Stimulated activated CD8-positive, alpha-beta memory T cell treated with anti-CD3 and anti-CD28 coated beads, Interleukin-7, amount 100 ng/mL, for 24 hours (primary cell): ENCODE measurements at regions not wholly inside any gene's neighbourhood (a gene's known extent, or its start where the extent isn't known, plus 50 kb on each side); places are given as distances from the start of the nearest gene placed in this dataset.

Experiments used
- DNase-seq: peaks from one replicate; pipeline ENCODE4 v3.0.0-alpha.2; 2020; ENCODE audit warnings: low read depth

- no peak for DNase-seq
Measured at GRCh38 chr3:177536873-177537272, 339.6 kb upstream of the TBL1XR1 start.

- DNase-seq = no peak
Measured at GRCh38 chr3:177537612-177538011, 340.3 kb upstream of the TBL1XR1 start.

GRCh38 chr3:177538048-177538749 lies 340.9 kb upstream of the TBL1XR1 start:
- no peak for DNase-seq

DNA sequence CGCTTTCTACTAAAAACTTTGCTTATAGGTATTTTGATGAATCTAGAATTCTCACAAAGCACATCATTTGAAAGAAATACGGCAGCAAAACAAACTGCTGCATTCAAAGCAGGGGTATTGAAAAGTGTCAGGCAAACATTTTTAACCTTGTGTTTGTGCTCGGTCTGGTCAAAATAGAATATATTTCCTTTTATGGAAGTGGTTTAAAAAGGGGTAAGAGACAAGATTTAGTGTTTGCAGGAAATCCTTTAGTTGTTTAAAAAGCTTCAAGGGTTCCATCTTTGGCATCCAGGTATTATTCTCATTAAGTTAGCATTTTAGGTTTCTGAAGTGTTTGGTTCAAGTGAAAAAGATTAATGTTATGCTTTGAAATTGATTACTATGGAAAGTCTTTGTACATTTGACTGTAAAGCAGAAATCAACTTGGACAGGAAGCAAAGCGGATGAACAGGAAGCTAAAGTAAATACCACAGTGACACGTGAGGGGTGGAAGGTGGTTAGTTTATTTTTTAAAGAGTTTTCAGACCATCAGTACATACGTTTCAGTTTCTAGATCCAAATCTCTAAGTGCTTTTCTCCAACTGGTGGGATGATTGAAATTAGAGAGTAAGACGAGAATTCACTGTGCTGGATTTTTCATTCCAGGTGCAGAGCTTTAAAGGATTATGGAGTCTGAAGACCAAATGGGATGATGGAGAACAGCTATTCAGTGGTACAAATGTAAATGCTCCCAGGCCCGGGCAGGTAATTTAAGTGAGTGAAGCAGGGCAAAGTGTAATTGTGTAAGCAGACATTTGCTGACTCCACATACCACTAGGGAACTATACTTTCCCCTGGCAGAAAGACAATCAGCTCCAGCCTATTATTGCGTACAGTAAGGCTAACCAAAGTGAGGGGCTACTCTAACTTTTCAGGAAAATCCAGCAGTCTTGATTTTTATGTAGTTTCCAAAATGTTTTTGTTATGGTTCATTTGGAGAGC lies 341.8 kb upstream of the TBL1XR1 start:
- DNase-seq = no peak

GRCh38 chr3:177541541-177541940 lies 344.3 kb upstream of the TBL1XR1 start:
- DNase-seq = no peak

DNA sequence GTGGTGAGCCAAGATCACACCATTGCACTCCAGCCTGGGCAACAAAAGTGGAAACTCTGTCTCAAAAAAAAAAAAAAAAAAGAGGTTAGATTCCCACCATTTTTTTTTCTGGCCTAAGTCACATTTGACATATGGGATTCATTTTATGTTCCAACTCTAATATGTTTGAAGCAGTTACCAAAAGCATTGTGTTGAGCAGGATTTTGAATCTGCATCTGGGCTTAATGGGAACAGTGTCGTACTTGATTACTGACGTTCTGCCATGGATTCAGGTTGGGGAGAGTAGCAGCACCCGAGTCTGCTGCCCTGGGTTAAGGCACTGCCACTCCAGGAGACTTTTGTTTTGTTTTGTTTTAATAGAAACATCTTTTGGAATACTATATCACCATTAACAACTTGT lies 348.7 kb upstream of the TBL1XR1 start:
- DNase-seq = no peak

DNA sequence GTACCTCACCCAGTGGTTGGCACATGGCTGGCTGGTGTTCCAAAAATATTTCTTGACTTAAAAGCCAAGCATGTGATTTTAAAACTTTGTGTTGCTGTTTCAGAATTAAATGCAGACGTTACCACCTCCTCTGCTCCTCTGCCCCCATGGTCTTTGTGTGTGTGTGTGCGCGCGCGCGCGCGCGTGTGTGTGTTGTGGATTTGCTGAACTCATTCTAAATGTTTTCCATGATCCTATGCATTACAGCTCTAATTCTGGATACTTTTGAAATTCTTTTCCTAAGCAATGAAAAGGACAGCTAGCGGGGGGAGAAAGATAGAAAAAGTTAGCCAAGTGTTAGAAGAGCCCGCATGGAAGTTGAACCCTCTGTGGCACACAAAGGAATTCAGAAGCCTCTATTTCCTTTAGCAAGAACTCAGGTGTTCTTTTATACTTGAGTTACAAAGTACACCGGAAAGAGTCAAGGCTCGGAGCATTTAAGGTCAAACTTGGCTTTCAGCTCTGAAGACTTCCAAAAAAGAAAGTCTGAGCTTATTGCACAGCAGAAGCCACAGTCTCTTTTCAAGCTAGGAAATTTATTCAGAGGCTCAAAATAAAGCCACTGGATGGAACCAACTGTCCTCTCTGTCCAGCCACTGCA lies 350.5 kb upstream of the TBL1XR1 start:
- no peak for DNase-seq

GRCh38 chr3:177550667-177551066 lies 353.4 kb upstream of the TBL1XR1 start:
- no peak for DNase-seq

- no peak for DNase-seq
Measured at GRCh38 chr3:177551431-177551836, 354.2 kb upstream of the TBL1XR1 start.

DNA sequence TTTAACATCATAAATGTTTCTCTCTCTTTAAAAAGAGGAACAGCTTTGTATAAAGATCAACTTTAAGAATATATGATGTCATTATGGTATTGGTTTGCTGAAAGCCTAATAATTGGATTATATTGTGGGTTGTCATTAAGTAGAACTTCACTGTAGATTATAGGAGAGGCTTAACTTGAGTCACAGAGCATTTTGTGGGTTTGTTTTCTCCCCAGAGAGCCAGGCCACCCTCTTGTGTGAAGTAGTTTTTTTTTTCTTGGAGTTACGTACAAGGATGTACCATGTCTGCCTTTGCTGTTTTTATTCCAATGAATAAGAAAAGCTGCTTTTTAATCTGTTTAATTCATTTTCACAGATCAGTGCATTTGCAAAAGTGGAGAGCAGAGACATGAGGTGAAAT lies 354.8 kb upstream of the TBL1XR1 start:
- DNase-seq = no peak

DNA sequence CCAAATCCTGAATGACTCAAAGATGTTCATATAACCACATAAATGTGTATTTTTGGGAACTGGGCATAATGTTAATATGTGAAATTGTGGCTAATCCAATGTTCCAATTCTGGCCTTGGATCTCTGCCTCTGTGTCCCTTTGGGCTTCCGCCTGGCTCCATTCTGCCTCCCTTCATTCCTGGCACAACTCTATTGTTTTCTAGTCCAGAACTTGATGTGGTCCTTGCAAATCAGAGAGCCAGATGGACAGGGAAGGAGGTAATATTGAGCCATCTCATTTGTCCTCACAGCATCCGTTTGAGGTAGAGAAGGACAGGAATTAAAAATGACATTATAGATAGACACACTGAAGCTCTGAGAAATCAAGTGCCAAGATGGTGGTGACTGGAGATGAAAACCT lies 355.7 kb upstream of the TBL1XR1 start:
- DNase-seq = no peak

DNA sequence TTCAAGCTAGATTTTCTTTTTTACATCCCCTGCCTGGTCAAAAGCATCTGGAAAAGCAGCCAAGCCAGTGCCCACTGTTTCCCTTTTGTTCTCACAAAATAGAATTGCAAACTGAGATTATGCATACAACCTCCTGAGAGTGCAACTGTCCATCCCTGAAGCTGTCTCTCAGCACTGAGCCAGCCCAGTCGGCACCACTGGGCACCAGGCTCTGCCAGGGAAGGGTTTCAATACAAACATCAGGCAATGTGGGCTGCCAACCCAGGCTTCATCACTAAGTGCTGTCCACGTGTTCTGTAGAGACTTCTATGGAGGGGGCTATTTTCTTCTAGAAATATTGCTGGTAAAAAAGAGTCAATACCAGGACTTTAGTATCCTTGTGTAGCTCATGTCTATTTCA lies 356.3 kb upstream of the TBL1XR1 start:
- no peak for DNase-seq

DNA sequence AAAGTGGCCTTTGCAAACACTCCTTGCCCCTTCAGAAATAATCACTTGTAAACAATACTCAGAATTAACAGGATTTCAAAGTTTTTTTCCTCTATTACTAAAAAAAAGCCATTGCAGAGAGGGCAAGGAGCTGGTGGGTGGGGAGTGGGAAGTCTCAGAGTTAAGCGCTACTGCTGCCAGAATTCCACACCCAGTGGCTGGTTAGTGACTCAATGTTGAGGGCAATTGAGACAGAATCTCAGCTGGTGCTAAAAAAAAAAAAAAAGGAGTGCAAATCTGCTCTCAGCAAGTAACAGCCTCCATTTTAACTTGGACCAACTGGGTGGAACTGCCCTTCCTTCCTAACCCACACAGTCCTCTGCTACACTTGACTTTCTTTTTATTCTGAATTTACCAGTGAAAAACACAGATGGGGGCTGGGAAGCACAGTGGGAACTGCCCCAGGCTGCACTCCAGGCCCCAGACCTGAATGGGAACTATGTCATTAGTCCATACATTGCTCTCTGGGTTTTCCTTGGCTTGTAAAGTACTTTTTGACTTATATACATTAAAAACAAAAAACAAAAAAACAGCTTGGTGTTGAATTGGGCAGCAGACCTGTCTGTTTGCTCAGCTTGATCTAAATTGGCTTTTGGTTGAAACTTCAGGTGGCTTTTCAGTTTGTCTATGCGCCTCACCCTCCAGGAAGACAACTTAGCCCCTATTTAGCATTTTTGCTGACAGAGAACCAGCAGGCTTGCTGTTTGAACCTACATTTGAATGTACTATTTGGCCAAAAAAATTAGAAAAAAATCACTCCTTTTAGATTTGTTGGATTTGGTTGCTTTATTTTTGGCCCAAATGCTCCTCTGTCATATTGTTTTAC lies 357.8 kb upstream of the TBL1XR1 start:
- no peak for DNase-seq

GRCh38 chr3:177557548-177557947 lies 360.3 kb upstream of the TBL1XR1 start:
- DNase-seq = no peak

- no peak for DNase-seq
Measured at GRCh38 chr3:177561365-177561764, 364.1 kb upstream of the TBL1XR1 start.

DNA sequence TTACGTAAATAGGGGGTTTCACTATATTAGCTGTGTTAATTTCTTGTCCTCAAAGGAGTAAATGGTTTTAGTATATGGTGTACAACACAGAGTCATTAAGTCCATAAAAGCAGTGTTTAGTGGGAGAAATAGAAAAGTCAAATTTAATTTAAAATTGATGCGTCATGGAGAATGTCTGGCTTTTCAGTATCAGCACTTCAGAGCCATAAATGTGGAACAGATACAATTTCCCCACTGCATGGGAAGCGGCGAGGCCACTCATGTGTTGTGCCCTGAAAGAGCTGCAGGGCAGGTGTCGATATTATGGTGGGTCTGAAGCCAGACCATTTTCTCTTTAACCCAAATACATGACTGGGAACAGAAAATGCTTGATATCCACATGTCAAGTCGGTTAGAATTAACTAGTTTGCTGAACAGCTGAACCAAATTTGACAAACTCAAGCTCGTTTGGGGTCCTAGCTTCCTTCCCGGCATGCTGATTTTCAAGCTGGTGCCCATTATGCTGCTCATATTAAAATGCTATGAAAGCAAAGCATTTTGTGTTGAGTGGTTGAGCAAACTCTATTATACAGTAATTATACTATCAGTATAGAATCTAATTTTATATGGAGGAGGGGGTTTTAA lies 364.6 kb upstream of the TBL1XR1 start:
- DNase-seq = no peak

DNA sequence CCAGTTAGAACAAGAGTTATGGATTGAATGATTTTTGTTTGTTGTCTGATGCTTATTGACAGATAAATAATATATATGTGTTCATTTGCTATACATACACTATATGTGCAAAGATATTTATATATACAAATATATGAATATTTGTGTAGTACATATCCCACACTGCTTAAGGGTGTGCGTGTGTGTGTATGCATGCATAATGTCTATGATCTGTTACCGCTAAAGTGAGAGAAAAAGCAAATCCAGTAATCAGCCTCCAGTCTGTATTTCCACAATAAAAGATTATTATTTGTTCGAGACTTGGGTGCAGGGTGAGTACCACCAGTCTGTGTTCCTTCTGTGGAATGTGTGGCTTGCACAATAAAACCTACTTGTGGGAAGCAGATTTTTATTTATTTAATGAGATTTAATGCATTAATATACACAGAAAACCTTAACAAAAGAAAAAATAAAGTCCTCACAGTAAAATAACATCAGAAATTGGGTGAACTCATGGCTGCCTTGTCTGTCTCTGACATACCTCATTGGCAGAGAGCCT lies 366.0 kb upstream of the TBL1XR1 start:
- no peak for DNase-seq

DNA sequence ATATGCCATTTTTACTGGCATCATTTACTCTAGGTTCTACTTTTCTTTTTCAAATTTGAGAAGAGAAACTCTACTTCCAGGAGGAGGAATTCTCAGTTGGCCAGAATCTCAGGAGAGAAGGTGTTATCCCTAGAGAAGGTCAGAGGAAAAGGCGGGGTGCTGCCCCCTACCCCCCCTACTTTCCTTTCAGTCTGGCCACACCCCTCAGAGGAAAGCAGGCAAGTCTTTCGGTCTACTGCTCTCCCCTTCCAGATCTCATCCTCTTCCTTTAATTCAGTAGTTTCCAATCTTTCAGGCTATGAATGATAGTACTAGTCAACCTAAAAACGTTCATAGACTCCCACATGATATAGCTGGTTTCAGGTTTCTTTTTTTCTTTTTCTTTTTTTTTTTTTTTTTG lies 366.5 kb upstream of the TBL1XR1 start:
- DNase-seq = no peak

GRCh38 chr3:177565981-177566380 lies 368.7 kb upstream of the TBL1XR1 start:
- no peak for DNase-seq

DNA sequence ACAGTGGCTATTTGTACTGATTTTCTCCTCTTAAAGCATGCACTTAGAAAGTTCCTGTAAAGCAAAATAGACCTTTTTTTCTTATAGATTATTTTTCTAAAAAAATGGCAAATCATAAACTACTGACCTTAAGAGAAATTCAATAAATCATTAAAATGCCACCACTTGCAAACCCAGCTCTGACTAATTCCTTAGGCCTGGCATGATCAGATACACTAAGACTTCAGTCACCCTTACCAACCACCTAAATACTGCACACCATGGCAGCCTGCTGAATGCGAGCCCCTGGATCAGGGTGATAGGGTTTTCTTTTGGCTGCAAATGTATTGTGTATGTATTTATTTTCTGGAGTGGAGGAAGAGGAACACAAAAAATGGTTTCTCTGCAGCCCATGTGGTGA lies 370.6 kb upstream of the TBL1XR1 start:
- no peak for DNase-seq

DNA sequence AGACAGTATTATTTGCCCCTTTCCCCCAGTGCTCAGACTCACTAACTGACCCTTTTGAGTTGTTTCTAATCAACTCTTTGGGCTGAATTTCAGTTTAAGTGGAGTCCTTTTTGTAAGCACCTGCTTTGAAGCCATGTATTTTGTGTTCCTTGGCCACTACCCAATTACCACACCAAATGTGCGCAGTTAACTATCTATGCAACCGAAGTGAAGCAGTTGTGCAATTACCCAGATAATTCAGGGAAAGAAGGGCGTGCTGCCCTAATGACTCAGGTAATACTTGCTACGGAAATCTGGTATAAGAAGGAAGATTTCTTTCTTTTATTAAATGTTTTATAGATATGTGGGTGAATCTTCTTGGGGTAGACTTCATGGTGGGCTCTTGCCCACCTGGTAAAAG lies 371.9 kb upstream of the TBL1XR1 start:
- no peak for DNase-seq
